ENCODE measurements at regions not wholly inside any gene's neighbourhood (a gene's known extent, or its start where the extent isn't known, plus 50 kb on each side); places are given as distances from the start of the nearest gene placed in this dataset.

DNA sequence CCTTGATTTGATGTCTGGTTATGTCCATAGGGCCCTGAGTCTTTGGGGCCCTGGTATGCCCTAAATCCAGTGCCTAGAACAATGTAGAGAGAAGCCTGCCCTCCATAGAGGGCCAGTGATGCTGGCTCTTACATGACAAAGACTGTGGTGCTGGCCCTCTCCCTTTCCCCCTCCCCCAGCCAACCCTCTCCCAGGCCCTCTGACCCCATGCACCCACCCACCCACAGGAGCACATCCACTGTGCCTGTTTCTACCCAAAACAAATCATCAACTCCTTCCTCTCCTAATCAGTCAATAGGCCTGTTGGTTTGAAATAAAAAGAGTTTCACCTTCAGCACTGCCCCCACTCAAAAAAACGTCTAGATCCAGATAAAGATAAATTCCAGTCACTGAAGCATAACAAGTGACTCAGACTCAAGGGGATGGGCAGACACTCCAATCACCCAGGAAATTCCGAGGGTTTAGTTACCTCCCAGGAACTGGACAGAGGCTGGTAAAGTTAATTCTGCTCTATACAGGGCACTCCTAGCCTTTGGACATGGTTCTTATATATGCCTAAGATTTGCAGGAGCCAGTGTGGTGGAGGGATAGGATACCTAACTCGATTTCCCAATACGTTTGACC lies 144.8 kb upstream of the VANGL1 start:
- Histone ChIP-seq H3K79me2 (ENCODE audit: low read length) (no peaks in the 10 kb centered on the region), H3K36me3 (replicated peaks; ENCODE audit: low read depth, low read length) (no peaks in the 10 kb centered on the region), H2AFZ (ENCODE audit: low read depth, low read length) (no peak overlapping the region), H3K27me3 (ENCODE audit: low read depth, low read length) (no peaks in the 10 kb centered on the region), H3K4me2 (ENCODE audit: low read length) (no peak overlapping the region), H3K9me3 (ENCODE audit: insufficient read depth, low read length) (no peaks in the 10 kb centered on the region), H4K20me1 (ENCODE audit: insufficient read depth, low read length) (no peaks in the 10 kb centered on the region), H3K4me1 (ENCODE audit: low read length) (no peaks in the 10 kb centered on the region), H3K27ac (ENCODE audit: low read length) (no peak overlapping the region), H3K9ac (ENCODE audit: low read length) (no peak overlapping the region), H3K4me3 (ENCODE audit: low read length) (no peak overlapping the region)
- TF ChIP-seq EZH2phosphoT487 (IDR thresholded peaks at IDR 0.05; ENCODE audit: low read depth) (no peak), CTCF (IDR thresholded peaks at IDR 0.05; ENCODE audit: low read depth, low read length) (no peak)

GRCh38 chr1:115495625-115496024 lies 146.1 kb upstream of the VANGL1 start:
- no peaks in the 10 kb centered on the region for H3K79me2 ChIP-seq (ENCODE audit: low read length)
- H2AFZ ChIP-seq (ENCODE audit: low read depth, low read length) = no peak overlapping the region
- H3K4me1 ChIP-seq (ENCODE audit: low read length) = no peaks in the 10 kb centered on the region
- H3K27ac ChIP-seq (ENCODE audit: low read length) = no peak overlapping the region
- no peaks in the 10 kb centered on the region for H3K27me3 ChIP-seq (ENCODE audit: low read depth, low read length)
- H3K4me3 ChIP-seq (ENCODE audit: low read length) = no peak overlapping the region
- TF ChIP-seq CTCF (IDR thresholded peaks at IDR 0.05; ENCODE audit: low read depth, low read length) (no peak), EZH2phosphoT487 (IDR thresholded peaks at IDR 0.05; ENCODE audit: low read depth) (no peak)
- no peaks in the 10 kb centered on the region for H3K9me3 ChIP-seq (ENCODE audit: insufficient read depth, low read length)
- H4K20me1 ChIP-seq (ENCODE audit: insufficient read depth, low read length) = no peaks in the 10 kb centered on the region
- no peak overlapping the region for H3K4me2 ChIP-seq (ENCODE audit: low read length)
- no peaks in the 10 kb centered on the region for H3K36me3 ChIP-seq (replicated peaks; ENCODE audit: low read depth, low read length)
- no peak overlapping the region for H3K9ac ChIP-seq (ENCODE audit: low read length)

- no peaks in the 10 kb centered on the region for H3K9me3 ChIP-seq (ENCODE audit: insufficient read depth, low read length)
- no peaks in the 10 kb centered on the region for H4K20me1 ChIP-seq (ENCODE audit: insufficient read depth, low read length)
- H3K4me2 ChIP-seq (ENCODE audit: low read length) = no peak overlapping the region
- TF ChIP-seq EZH2phosphoT487 (IDR thresholded peaks at IDR 0.05; ENCODE audit: low read depth) = no peak
- no peak for TF ChIP-seq CTCF (IDR thresholded peaks at IDR 0.05; ENCODE audit: low read depth, low read length)
- no peaks in the 10 kb centered on the region for H3K79me2 ChIP-seq (ENCODE audit: low read length)
- H3K27ac ChIP-seq (ENCODE audit: low read length) = no peak overlapping the region
- no peak overlapping the region for H3K9ac ChIP-seq (ENCODE audit: low read length)
- no peaks in the 10 kb centered on the region for H3K4me1 ChIP-seq (ENCODE audit: low read length)
- no peaks in the 10 kb centered on the region for H3K27me3 ChIP-seq (ENCODE audit: low read depth, low read length)
- H3K4me3 ChIP-seq (ENCODE audit: low read length) = no peak overlapping the region
- no peak overlapping the region for H2AFZ ChIP-seq (ENCODE audit: low read depth, low read length)
- no peaks in the 10 kb centered on the region for H3K36me3 ChIP-seq (replicated peaks; ENCODE audit: low read depth, low read length)
These were observed 146.7 kb upstream of the VANGL1 start for GRCh38 chr1:115495111-115495510.

- no peaks in the 10 kb centered on the region for H3K4me1 ChIP-seq (ENCODE audit: low read length)
- TF ChIP-seq EZH2phosphoT487 (IDR thresholded peaks at IDR 0.05; ENCODE audit: low read depth) (no peak), CTCF (IDR thresholded peaks at IDR 0.05; ENCODE audit: low read depth, low read length) (no peak)
- H3K9ac ChIP-seq (ENCODE audit: low read length) = no peak overlapping the region
- no peaks in the 10 kb centered on the region for H3K79me2 ChIP-seq (ENCODE audit: low read length)
- no peak overlapping the region for H3K27ac ChIP-seq (ENCODE audit: low read length)
- no peaks in the 10 kb centered on the region for H3K9me3 ChIP-seq (ENCODE audit: insufficient read depth, low read length)
- no peaks in the 10 kb centered on the region for H3K36me3 ChIP-seq (replicated peaks; ENCODE audit: low read depth, low read length)
- no peaks in the 10 kb centered on the region for H3K27me3 ChIP-seq (ENCODE audit: low read depth, low read length)
- no peak overlapping the region for H3K4me3 ChIP-seq (ENCODE audit: low read length)
- no peak overlapping the region for H2AFZ ChIP-seq (ENCODE audit: low read depth, low read length)
- H4K20me1 ChIP-seq (ENCODE audit: insufficient read depth, low read length) = no peaks in the 10 kb centered on the region
- H3K4me2 ChIP-seq (ENCODE audit: low read length) = no peak overlapping the region
These were observed 147.9 kb upstream of the VANGL1 start for GRCh38 chr1:115493834-115494233.
